ENCODE measurements at regions not wholly inside any gene's neighbourhood (a gene's known extent, or its start where the extent isn't known, plus 50 kb on each side); places are given as distances from the start of the nearest gene placed in this dataset.
A peak's percentile ranks its signal among the peaks of the same experiment; 100 is the strongest.

- H3K4me3 ChIP-seq (ENCODE audit: low read depth, low read length), result no peak overlapping the region
- in situ Hi-C loops (cut with HindIII; ENCODE audit: low sequenced_read_pairs), result no loop called here
- no peak for DNase-seq (ENCODE audit: low read depth)
- TF ChIP-seq, protein P1, sequence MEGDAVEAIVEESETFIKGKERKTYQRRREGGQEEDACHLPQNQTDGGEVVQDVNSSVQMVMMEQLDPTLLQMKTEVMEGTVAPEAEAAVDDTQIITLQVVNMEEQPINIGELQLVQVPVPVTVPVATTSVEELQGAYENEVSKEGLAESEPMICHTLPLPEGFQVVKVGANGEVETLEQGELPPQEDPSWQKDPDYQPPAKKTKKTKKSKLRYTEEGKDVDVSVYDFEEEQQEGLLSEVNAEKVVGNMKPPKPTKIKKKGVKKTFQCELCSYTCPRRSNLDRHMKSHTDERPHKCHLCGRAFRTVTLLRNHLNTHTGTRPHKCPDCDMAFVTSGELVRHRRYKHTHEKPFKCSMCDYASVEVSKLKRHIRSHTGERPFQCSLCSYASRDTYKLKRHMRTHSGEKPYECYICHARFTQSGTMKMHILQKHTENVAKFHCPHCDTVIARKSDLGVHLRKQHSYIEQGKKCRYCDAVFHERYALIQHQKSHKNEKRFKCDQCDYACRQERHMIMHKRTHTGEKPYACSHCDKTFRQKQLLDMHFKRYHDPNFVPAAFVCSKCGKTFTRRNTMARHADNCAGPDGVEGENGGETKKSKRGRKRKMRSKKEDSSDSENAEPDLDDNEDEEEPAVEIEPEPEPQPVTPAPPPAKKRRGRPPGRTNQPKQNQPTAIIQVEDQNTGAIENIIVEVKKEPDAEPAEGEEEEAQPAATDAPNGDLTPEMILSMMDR (IDR thresholded peaks at IDR 0.05; ENCODE audit: low read depth, low read length, missing control alignments), result no peak
These were observed 213.7 kb upstream of the P2RY1 start for GRCh38 chr3:152621006-152621868.

DNA sequence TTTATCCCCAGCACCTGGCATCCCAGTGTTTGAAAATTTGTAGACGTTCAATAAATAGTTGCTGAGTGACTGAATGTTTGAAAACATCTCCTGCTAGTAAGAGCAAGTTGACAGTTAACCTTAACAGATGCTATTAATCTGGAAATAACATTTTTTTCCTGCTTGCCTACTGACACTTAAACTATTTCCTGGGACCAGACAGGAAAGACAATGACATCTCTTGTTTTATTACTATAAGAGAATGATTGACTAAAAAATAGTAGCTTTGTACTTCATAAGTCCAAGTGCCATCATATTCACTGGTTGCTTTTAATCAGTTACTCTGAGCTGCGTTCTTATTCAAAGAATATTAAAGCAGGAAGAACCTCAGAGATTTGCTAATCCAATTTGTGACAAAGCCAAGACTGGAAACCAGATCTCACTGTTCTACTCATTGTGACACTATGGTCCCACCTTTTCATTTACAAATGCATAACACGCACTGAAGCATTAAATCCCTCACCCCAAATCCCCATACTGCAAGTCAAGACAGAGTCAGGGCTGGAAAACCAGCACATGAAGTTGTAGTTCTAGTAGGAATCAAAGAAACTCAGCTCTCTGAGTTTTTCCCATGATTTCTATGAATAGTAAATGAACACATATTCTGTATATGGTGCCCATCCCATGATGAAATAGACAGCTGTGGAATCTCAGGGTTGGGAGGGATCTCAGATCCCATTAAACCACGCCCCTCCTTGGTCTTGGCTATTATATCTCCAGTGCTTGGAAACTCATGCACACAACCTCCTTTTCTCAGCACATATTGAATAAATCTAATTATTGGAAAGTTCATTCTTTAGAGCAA, 212.7 kb upstream of the P2RY1 start:
- no peak overlapping the region for H3K4me3 ChIP-seq (ENCODE audit: low read depth, low read length)
- no peak for DNase-seq (ENCODE audit: low read depth)
- TF ChIP-seq, protein P1 (IDR thresholded peaks at IDR 0.05; ENCODE audit: low read depth, low read length, missing control alignments), result no peak
- in situ Hi-C loops (cut with HindIII; ENCODE audit: low sequenced_read_pairs), result no loop called here

- H3K4me3 ChIP-seq (ENCODE audit: low read depth, low read length), result no peak overlapping the region
- in situ Hi-C loops (cut with HindIII; ENCODE audit: low sequenced_read_pairs), result no loop called here
- TF ChIP-seq, protein P1 (IDR thresholded peaks at IDR 0.05; ENCODE audit: low read depth, low read length, missing control alignments), result no peak
- DNase-seq (ENCODE audit: low read depth), result no peak
These were observed 212.1 kb upstream of the P2RY1 start for GRCh38 chr3:152622811-152623167.

GRCh38 chr3:152623286-152623911, 211.5 kb upstream of the P2RY1 start:
- in situ Hi-C loops (cut with HindIII; ENCODE audit: low sequenced_read_pairs), result no loop called here
- DNase-seq (ENCODE audit: low read depth), result peak; percentile 46
- TF ChIP-seq, protein P1 (IDR thresholded peaks at IDR 0.05; ENCODE audit: low read depth, low read length, missing control alignments), result no peak
- H3K4me3 ChIP-seq (ENCODE audit: low read depth, low read length), result no peak overlapping the region

DNA sequence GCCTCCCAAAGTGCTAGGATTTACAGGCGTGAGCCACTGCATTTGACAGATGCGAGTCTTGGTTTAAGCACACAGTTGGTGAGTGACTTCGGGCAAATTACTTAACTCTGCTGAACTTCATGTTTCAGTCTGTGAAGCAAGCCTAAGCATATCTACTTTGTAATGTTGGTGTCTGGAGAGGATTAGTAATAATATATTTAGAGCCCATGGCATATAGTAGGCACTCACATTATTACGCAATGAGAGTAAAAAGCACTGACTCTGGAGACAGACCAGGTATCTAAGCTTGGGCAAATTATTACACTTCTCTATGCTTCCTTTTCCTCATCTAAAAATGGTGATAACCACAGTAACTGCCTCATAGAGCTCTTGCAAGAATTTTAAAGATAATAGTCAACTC, 208.7 kb upstream of the P2RY1 start:
- TF ChIP-seq, protein P1 (IDR thresholded peaks at IDR 0.05; ENCODE audit: low read depth, low read length, missing control alignments), result no peak
- in situ Hi-C loops (cut with HindIII; ENCODE audit: low sequenced_read_pairs), result no loop called here
- no peak for DNase-seq (ENCODE audit: low read depth)
- no peak overlapping the region for H3K4me3 ChIP-seq (ENCODE audit: low read depth, low read length)

DNA sequence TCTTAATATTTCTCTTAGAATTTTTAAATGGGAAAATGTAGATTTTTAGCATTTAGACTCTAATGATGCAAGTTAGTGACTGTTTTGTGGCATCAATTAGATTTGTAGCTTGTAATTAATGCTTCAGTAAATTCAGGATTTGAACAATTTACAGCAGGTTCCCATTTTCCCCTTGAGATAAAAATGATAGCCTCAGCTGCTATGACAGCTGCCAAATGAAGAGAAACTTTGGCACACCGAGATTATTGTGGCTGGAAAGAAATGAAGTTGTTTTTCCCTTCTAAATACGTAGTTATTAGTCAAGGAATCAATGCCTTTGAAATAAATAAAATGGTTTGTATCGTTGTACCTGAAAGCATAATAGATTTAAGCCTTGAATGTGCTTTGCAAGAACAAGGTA, 206.4 kb upstream of the P2RY1 start:
- in situ Hi-C loops (cut with HindIII; ENCODE audit: low sequenced_read_pairs), result no loop called here
- no peak overlapping the region for H3K4me3 ChIP-seq (ENCODE audit: low read depth, low read length)
- TF ChIP-seq, protein P1 (IDR thresholded peaks at IDR 0.05; ENCODE audit: low read depth, low read length, missing control alignments), result no peak
- no peak for DNase-seq (ENCODE audit: low read depth)
